ENCODE measurements at regions not wholly inside any gene's neighbourhood (a gene's known extent, or its start where the extent isn't known, plus 50 kb on each side); places are given as distances from the start of the nearest gene placed in this dataset.

DNA sequence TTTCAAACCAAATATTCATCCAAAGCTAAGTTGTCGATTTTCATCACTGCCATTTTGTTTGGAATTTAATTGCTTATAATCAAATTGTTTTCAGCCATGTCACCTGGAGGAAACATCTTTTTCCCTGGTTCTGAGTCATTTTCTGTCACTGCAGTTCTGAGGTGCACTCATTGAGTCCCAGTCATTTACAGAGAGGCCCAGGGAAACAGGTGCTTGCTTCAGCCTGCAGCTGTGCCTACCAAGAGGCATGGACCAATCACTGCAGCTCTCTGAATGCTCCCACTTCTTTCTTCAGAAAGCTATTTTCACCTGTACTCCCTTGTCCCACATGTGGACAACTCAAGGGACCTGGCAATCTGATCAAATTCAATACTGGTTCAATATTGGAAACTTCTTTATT lies 308.1 kb downstream of the COG6 start:
- Histone ChIP-seq H3K27me3 (ENCODE audit: insufficient read depth in 3 of 3, low read length in 2 of 3) (peaks cover 0 to 2% (median 0%) of the 10 kb centered on the region in 3 donors), H3K4me3 (no peak overlapping the region), H3K9me3 (no peaks in the 10 kb centered on the region), H3K36me3 (ENCODE audit: insufficient read depth in 1 of 2, low read depth in 1 of 2) (no peaks in the 10 kb centered on the region), H3K27ac (no peak overlapping the region), H3K4me1 (no peaks in the 10 kb centered on the region)
- DNase-seq (no peak), ATAC-seq (no peak)
- WGBS, 3 donors: 34 to 69% (median 39%) methylated on average over 1 of the region's 1 CpG
- TF ChIP-seq, protein P1, sequence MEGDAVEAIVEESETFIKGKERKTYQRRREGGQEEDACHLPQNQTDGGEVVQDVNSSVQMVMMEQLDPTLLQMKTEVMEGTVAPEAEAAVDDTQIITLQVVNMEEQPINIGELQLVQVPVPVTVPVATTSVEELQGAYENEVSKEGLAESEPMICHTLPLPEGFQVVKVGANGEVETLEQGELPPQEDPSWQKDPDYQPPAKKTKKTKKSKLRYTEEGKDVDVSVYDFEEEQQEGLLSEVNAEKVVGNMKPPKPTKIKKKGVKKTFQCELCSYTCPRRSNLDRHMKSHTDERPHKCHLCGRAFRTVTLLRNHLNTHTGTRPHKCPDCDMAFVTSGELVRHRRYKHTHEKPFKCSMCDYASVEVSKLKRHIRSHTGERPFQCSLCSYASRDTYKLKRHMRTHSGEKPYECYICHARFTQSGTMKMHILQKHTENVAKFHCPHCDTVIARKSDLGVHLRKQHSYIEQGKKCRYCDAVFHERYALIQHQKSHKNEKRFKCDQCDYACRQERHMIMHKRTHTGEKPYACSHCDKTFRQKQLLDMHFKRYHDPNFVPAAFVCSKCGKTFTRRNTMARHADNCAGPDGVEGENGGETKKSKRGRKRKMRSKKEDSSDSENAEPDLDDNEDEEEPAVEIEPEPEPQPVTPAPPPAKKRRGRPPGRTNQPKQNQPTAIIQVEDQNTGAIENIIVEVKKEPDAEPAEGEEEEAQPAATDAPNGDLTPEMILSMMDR (IDR thresholded peaks at IDR 0.05): no peak
- intact Hi-C loops (cut with DNase I): no loop called here

DNA sequence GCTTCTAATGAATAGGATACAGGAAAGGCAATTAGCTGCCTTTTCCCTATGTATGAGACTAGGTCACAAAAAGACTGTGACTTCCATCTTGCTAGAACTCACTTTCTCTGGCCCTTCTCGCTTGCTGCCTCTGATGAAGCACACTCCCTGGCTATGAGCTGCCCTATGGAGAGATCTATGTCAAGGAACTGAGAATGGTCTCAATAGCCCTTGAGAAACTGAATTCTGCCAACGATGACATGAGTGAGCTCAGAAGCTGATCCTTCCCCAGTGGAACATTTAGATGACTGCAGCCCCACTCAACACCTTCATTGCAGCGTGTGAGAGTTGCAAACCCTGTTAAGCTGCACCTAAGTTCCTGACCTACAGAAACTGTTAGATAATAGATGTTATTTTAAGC lies 309.8 kb downstream of the COG6 start:
- intact Hi-C loops (cut with DNase I): no loop called here
- 85 to 96% (median 89%) methylated on average over 3 of the region's 3 CpGs for WGBS, 3 donors
- no peak overlapping the region for H3K27ac ChIP-seq
- no peak for ATAC-seq
- TF ChIP-seq, protein P1 (IDR thresholded peaks at IDR 0.05): no peak
- no peak for DNase-seq
- H3K36me3 ChIP-seq (ENCODE audit: insufficient read depth in 1 of 2, low read depth in 1 of 2): no peaks in the 10 kb centered on the region
- no peak overlapping the region for H3K4me3 ChIP-seq
- H3K4me1 ChIP-seq: no peaks in the 10 kb centered on the region
- peaks cover 0 to 2% (median 0%) of the 10 kb centered on the region in 3 donors for H3K27me3 ChIP-seq (ENCODE audit: insufficient read depth in 3 of 3, low read length in 2 of 3)
- no peaks in the 10 kb centered on the region for H3K9me3 ChIP-seq

GRCh38 chr13:39967199-39967959 lies 311.9 kb downstream of the COG6 start:
- no peak overlapping the region for H3K27ac ChIP-seq
- no peak for ATAC-seq
- no peaks in the 10 kb centered on the region for H3K9me3 ChIP-seq
- TF ChIP-seq, protein P1 (IDR thresholded peaks at IDR 0.05): no peak
- H3K27me3 ChIP-seq (ENCODE audit: insufficient read depth in 3 of 3, low read length in 2 of 3): peaks cover 0 to 2% (median 0%) of the 10 kb centered on the region in 3 donors
- H3K4me1 ChIP-seq: no peaks in the 10 kb centered on the region
- intact Hi-C loops (cut with DNase I): no loop called here
- WGBS, 3 donors: 93 to 94% (median 94%) methylated on average over 4 of the region's 4 CpGs
- no peak for DNase-seq
- no peaks in the 10 kb centered on the region for H3K36me3 ChIP-seq (ENCODE audit: insufficient read depth in 1 of 2, low read depth in 1 of 2)
- H3K4me3 ChIP-seq: no peak overlapping the region

DNA sequence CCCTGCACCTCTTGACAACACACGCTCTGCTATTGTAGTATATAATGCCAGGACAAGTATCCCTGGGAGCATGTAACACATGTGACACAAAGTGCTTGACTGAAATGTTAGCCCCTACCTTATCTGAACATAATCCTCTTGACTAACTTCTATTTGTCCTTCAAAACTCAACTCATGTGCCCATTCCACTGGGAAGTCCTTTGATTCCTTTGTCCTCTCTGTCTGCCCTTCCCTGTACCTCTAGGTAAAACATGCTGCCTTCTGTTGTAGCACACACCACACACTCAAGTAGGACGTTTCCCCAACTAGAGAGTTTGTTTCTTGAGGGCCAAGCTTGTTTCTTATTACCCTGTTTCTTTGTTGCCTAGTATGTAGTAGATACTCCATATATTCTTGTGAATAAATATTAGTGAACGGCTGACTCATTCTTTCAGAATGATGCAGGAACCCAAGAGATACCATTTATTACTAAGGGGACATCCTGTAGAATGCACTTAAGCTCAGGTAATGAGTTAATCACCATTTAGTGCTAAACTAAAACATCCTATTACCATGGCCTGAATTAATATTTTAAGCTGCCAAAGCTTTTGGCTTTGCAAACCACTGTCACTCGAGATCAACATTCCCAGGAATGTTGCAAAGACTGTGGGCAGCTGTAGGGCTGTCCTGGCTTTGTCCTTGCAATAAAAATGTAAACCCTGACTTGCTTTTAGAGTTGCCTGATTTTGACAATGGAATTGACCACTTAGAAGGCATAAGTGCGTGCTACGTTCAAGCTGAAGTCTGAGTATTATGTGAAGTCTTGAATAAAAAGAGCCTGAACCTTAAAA lies 313.4 kb downstream of the COG6 start:
- H3K27ac ChIP-seq: no peak overlapping the region
- intact Hi-C loops (cut with DNase I): no loop called here
- H3K4me1 ChIP-seq: no peaks in the 10 kb centered on the region
- WGBS, 3 donors: 59 to 74% (median 60%) methylated on average over 6 of the region's 6 CpGs
- H3K9me3 ChIP-seq: no peaks in the 10 kb centered on the region
- H3K27me3 ChIP-seq (ENCODE audit: insufficient read depth in 3 of 3, low read length in 2 of 3): peaks cover 0 to 2% (median 0%) of the 10 kb centered on the region in 3 donors
- TF ChIP-seq, protein P1 (IDR thresholded peaks at IDR 0.05): no peak
- DNase-seq (no peak), ATAC-seq (no peak)
- no peaks in the 10 kb centered on the region for H3K36me3 ChIP-seq (ENCODE audit: insufficient read depth in 1 of 2, low read depth in 1 of 2)
- no peak overlapping the region for H3K4me3 ChIP-seq
